22Rv1 (cell line): ENCODE measurements at regions not wholly inside any gene's neighbourhood (a gene's known extent, or its start where the extent isn't known, plus 50 kb on each side); places are given as distances from the start of the nearest gene placed in this dataset.

Experiments used
- H3K27ac ChIP-seq: fragments of 450-650 bp; 2 replicates; pipeline ENCODE4 v1.5.1; 2017
- CTCF ChIP-seq: fragments of 450-650 bp; IDR thresholded peaks from 2 replicates; pipeline ENCODE4 v1.5.1; 2017; ENCODE audit warnings: mild to moderate bottlenecking
- ZFX ChIP-seq: fragments of 450-650 bp; IDR thresholded peaks from 2 replicates; pipeline ENCODE4 v1.6.1; 2017; ENCODE audit warnings: antibody characterized with exemption, borderline replicate concordance

- H3K27ac ChIP-seq = no peak overlapping the region
- no peak for TF ChIP-seq CTCF
- TF ChIP-seq ZFX = no peak
Measured at GRCh38 chr13:69485991-69486592, 621.5 kb upstream of the ATXN8OS start.

- H3K27ac ChIP-seq = no peak overlapping the region
- TF ChIP-seq CTCF = no peak
- no peak for TF ChIP-seq ZFX
Measured at GRCh38 chr13:69477451-69477850, 630.2 kb upstream of the ATXN8OS start.

GRCh38 chr13:69474011-69474685 lies 633.5 kb upstream of the ATXN8OS start:
- no peak overlapping the region for H3K27ac ChIP-seq
- TF ChIP-seq CTCF (no peak), ZFX (no peak)

- no peak for TF ChIP-seq ZFX
- TF ChIP-seq CTCF = no peak
Measured at GRCh38 chr13:69468624-69469023, 639.0 kb upstream of the ATXN8OS start.

GRCh38 chr13:69461397-69461796 lies 646.2 kb upstream of the ATXN8OS start:
- no peak overlapping the region for H3K27ac ChIP-seq
- TF ChIP-seq ZFX (no peak), CTCF (no peak)

More at GRCh38 chr13:69468624-69469023, 639.0 kb upstream of the ATXN8OS start:
- no peak overlapping the region for H3K27ac ChIP-seq

- TF ChIP-seq ZFX (no peak), CTCF (no peak)
- no peak overlapping the region for H3K27ac ChIP-seq
Measured at GRCh38 chr13:69459346-69459745, 648.3 kb upstream of the ATXN8OS start.

GRCh38 chr13:69458013-69458412 lies 649.6 kb upstream of the ATXN8OS start:
- no peak overlapping the region for H3K27ac ChIP-seq
- TF ChIP-seq ZFX = no peak
